MM.1S (cell line): ENCODE measurements at regions not wholly inside any gene's neighbourhood (a gene's known extent, or its start where the extent isn't known, plus 50 kb on each side); places are given as distances from the start of the nearest gene placed in this dataset.

Experiments used
- DNase-seq: peaks from one replicate; pipeline ENCODE4 v3.0.0-alpha.2; 2015
- H2AFZ ChIP-seq: fragments of 300-600 bp; sonication (generic); 2 replicates; pipeline ENCODE4 v1.6.0; 2016; ENCODE audit warnings: antibody characterized with exemption, low read length
- H3F3A ChIP-seq: fragments of 300-600 bp; sonication (generic); 2 replicates; pipeline ENCODE4 v1.6.1; 2016; ENCODE audit warnings: mild to moderate bottlenecking, antibody characterized with exemption, low read length, moderate library complexity, mixed read lengths; ENCODE audit not compliant: insufficient read depth
- H3K27ac ChIP-seq: fragments of 300-600 bp; sonication (generic); 2 replicates; pipeline ENCODE4 v1.5.1; 2016; ENCODE audit warnings: mild to moderate bottlenecking, low read length
- H3K27me3 ChIP-seq: fragments of 300-600 bp; sonication (generic); replicated peaks from 2 replicates; pipeline ENCODE4 v1.6.0; 2016; ENCODE audit warnings: low read length; ENCODE audit not compliant: insufficient read depth
- H3K36me3 ChIP-seq: fragments of 300-600 bp; sonication (generic); replicated peaks from 2 replicates; pipeline ENCODE4 v1.6.1; 2016; ENCODE audit warnings: mild to moderate bottlenecking, low read length, mixed read lengths; ENCODE audit not compliant: insufficient read depth
- H3K4me1 ChIP-seq: fragments of 300-600 bp; sonication (generic); 2 replicates; pipeline ENCODE4 v1.6.1; 2016; ENCODE audit warnings: low read length, mixed read lengths
- H3K4me2 ChIP-seq: fragments of 300-600 bp; sonication (generic); 2 replicates; pipeline ENCODE4 v1.6.0; 2016; ENCODE audit warnings: low read depth, low read length
- H3K4me3 ChIP-seq: fragments of 300-600 bp; sonication (generic); 2 replicates; pipeline ENCODE4 v1.5.1; 2016; ENCODE audit warnings: low read length, mixed read lengths
- H3K79me2 ChIP-seq: fragments of 300-600 bp; sonication (generic); 2 replicates; pipeline ENCODE4 v1.6.1; 2016; ENCODE audit warnings: mixed run types, low read length, mixed read lengths
- H3K9ac ChIP-seq: fragments of 300-600 bp; sonication (generic); 2 replicates; pipeline ENCODE4 v1.6.1; 2016; ENCODE audit warnings: low read length, mixed read lengths
- H3K9me2 ChIP-seq: fragments of 300-600 bp; sonication (generic); replicated peaks from 2 replicates; pipeline ENCODE4 v1.6.1; 2016; ENCODE audit warnings: mild to moderate bottlenecking, low read length, mixed read lengths; ENCODE audit not compliant: insufficient read depth
- H3K9me3 ChIP-seq: fragments of 300-600 bp; sonication (generic); replicated peaks from 2 replicates; pipeline ENCODE4 v1.6.1; 2016; ENCODE audit warnings: mild to moderate bottlenecking, low read length, mixed read lengths; ENCODE audit not compliant: insufficient read depth
- H4K20me1 ChIP-seq: fragments of 300-600 bp; sonication (generic); 2 replicates; pipeline ENCODE4 v1.6.1; 2016; ENCODE audit warnings: mild to moderate bottlenecking, low read length, moderate library complexity, mixed read lengths; ENCODE audit not compliant: insufficient read depth
- CTCF ChIP-seq: fragments of 300-600 bp; sonication (generic); IDR thresholded peaks from 2 replicates; pipeline ENCODE4 v1.5.1; 2016; ENCODE audit warnings: antibody characterized with exemption, low read length, mixed read lengths
- EZH2 ChIP-seq: fragments of 300-600 bp; sonication (generic); optimal IDR thresholded peaks from 2 replicates; pipeline ENCODE3; 2017; ENCODE audit warnings: low read depth, mild to moderate bottlenecking, antibody characterized with exemption, low read length, mixed read lengths
- EZH2phosphoT487 ChIP-seq: fragments of 300-600 bp; sonication (generic); IDR thresholded peaks from 2 replicates; pipeline ENCODE4 v1.6.1; 2018; ENCODE audit warnings: antibody characterized with exemption, low read length

GRCh38 chr3:106699122-106699521 is 678.1 kb upstream of the CCDC54 start:
- no peak overlapping the region for H3K9ac ChIP-seq
- no peaks in the 10 kb centered on the region for H3F3A ChIP-seq
- no peaks in the 10 kb centered on the region for H3K9me3 ChIP-seq
- H3K79me2 ChIP-seq: no peaks in the 10 kb centered on the region
- no peaks in the 10 kb centered on the region for H4K20me1 ChIP-seq
- no peak for TF ChIP-seq EZH2
- TF ChIP-seq EZH2phosphoT487: no peak
- no peak for TF ChIP-seq CTCF
- no peak overlapping the region for H3K4me2 ChIP-seq
- H3K36me3 ChIP-seq: no peaks in the 10 kb centered on the region
- H3K9me2 ChIP-seq: no peaks in the 10 kb centered on the region
- no peak overlapping the region for H3K4me3 ChIP-seq
- no peak for DNase-seq
- H3K27ac ChIP-seq: no peak overlapping the region
- no peak overlapping the region for H2AFZ ChIP-seq
- H3K27me3 ChIP-seq: no peaks in the 10 kb centered on the region
- no peaks in the 10 kb centered on the region for H3K4me1 ChIP-seq

- Histone ChIP-seq H3F3A (no peaks in the 10 kb centered on the region), H3K4me3 (no peak overlapping the region), H3K4me2 (no peak overlapping the region), H3K9ac (no peak overlapping the region), H3K4me1 (no peaks in the 10 kb centered on the region), H3K36me3 (no peaks in the 10 kb centered on the region), H3K79me2 (no peaks in the 10 kb centered on the region), H3K27me3 (no peaks in the 10 kb centered on the region), H2AFZ (no peak overlapping the region), H4K20me1 (no peaks in the 10 kb centered on the region), H3K9me2 (no peaks in the 10 kb centered on the region), H3K27ac (no peak overlapping the region), H3K9me3 (no peaks in the 10 kb centered on the region)
- TF ChIP-seq CTCF (no peak), EZH2phosphoT487 (no peak), EZH2 (no peak)
- no peak for DNase-seq
These were observed 676.3 kb upstream of the CCDC54 start for GRCh38 chr3:106700981-106701380.

DNA sequence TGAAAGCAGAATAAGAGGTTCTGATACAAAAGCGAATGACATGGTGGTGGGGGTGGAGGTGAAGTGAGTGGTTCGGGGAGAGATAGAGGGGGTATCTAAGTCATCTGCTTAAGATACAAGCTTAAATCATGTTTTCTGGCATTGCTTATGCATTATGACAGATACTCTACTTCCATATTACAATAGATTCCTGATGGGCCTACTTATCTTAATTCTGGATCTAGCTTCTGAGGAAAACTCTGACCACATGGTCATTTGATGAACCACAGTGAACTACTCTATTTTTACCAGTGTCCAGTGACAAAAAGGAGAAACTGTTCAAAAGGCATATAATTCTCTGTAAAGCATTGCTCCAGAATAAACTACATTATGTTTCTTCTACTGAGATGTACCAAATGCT is 673.7 kb upstream of the CCDC54 start:
- H2AFZ ChIP-seq: no peak overlapping the region
- no peak for DNase-seq
- no peaks in the 10 kb centered on the region for H3F3A ChIP-seq
- H3K9me3 ChIP-seq: no peaks in the 10 kb centered on the region
- no peaks in the 10 kb centered on the region for H3K4me1 ChIP-seq
- H3K79me2 ChIP-seq: no peaks in the 10 kb centered on the region
- H3K27ac ChIP-seq: no peak overlapping the region
- H4K20me1 ChIP-seq: no peaks in the 10 kb centered on the region
- H3K9ac ChIP-seq: no peak overlapping the region
- no peak overlapping the region for H3K4me2 ChIP-seq
- H3K27me3 ChIP-seq: no peaks in the 10 kb centered on the region
- H3K36me3 ChIP-seq: no peaks in the 10 kb centered on the region
- H3K9me2 ChIP-seq: no peaks in the 10 kb centered on the region
- no peak overlapping the region for H3K4me3 ChIP-seq
- no peak for TF ChIP-seq EZH2phosphoT487
- no peak for TF ChIP-seq CTCF
- TF ChIP-seq EZH2: no peak
